Astrocyte (in vitro differentiated cells and primary cell): ENCODE measurements at regions not wholly inside any gene's neighbourhood (a gene's known extent, or its start where the extent isn't known, plus 50 kb on each side); places are given as distances from the start of the nearest gene placed in this dataset.

Source experiments
- DNase-seq: peaks from one replicate; pipeline ENCODE4 v3.0.0-alpha.2; 2010; ENCODE audit warnings: low read depth
- FAIRE-seq: peaks from 2 replicates; lab custom pipeline; 2011; peaks lifted over from hg19 to GRCh38; lab: Jason Lieb, UNC
- H2AFZ ChIP-seq: 2 replicates; pipeline ENCODE4 v1.6.0; 2012; ENCODE audit warnings: low read depth, low read length, inconsistent platforms
- H3K27ac ChIP-seq: 2 replicates; pipeline ENCODE4 v1.5.1; 2011; ENCODE audit warnings: low read depth, low read length, inconsistent platforms
- H3K27me3 ChIP-seq: 2 replicates; pipeline ENCODE4 v1.6.0; 2011; ENCODE audit warnings: low read length, inconsistent platforms; ENCODE audit not compliant: insufficient read depth
- H3K36me3 ChIP-seq: 2 replicates; pipeline ENCODE4 v1.5.1; 2011; ENCODE audit warnings: low read length, inconsistent platforms; ENCODE audit not compliant: insufficient read depth
- H3K4me1 ChIP-seq: 2 replicates; pipeline ENCODE4 v1.5.1; 2011; ENCODE audit warnings: low read length, inconsistent platforms; ENCODE audit not compliant: insufficient read depth
- H3K4me2 ChIP-seq: 2 replicates; pipeline ENCODE4 v1.6.0; 2012; ENCODE audit warnings: low read length, inconsistent platforms
- H3K4me3 ChIP-seq: 2 replicates; pipeline ENCODE4 v1.5.1; 2011; ENCODE audit warnings: low read depth, mild to moderate bottlenecking, low read length, inconsistent platforms; ENCODE audit not compliant: insufficient read depth
- H3K79me2 ChIP-seq: 2 replicates; pipeline ENCODE4 v1.6.0; 2012; ENCODE audit warnings: mild to moderate bottlenecking, low read length, inconsistent platforms; ENCODE audit not compliant: insufficient read depth
- H3K9ac ChIP-seq: 2 replicates; pipeline ENCODE4 v1.6.0; 2012; ENCODE audit warnings: mild to moderate bottlenecking, low read length, inconsistent platforms
- H3K9me3 ChIP-seq: 2 replicates; pipeline ENCODE4 v1.5.1; 2012; ENCODE audit warnings: low read depth, mild to moderate bottlenecking, low read length, inconsistent platforms; ENCODE audit not compliant: insufficient read depth
- H4K20me1 ChIP-seq: 2 replicates; pipeline ENCODE4 v1.6.0; 2012; ENCODE audit warnings: low read length, inconsistent platforms; ENCODE audit not compliant: insufficient read depth
- H3K27ac Mint-ChIP-seq: one replicate; pipeline ENCODE4 v1.8.0; 2021; ENCODE audit warnings: mild to moderate bottlenecking, mixed read lengths; ENCODE audit not compliant: unreplicated experiment
- H3K27me3 Mint-ChIP-seq: one replicate; pipeline ENCODE4 v1.8.0; 2021; ENCODE audit warnings: low read depth, mixed read lengths; ENCODE audit not compliant: unreplicated experiment
- H3K36me3 Mint-ChIP-seq: one replicate; pipeline ENCODE4 v1.8.0; 2021; ENCODE audit warnings: low read depth, mixed read lengths; ENCODE audit not compliant: unreplicated experiment
- H3K4me1 Mint-ChIP-seq: one replicate; pipeline ENCODE4 v1.8.0; 2021; ENCODE audit warnings: low read depth, mixed read lengths; ENCODE audit not compliant: unreplicated experiment
- H3K4me3 Mint-ChIP-seq: one replicate; pipeline ENCODE4 v1.8.0; 2021; ENCODE audit warnings: mild to moderate bottlenecking, moderate library complexity, mixed read lengths; ENCODE audit not compliant: unreplicated experiment
- H3K9me3 Mint-ChIP-seq: one replicate; pipeline ENCODE4 v1.8.0; 2021; ENCODE audit warnings: mild to moderate bottlenecking, mixed read lengths; ENCODE audit not compliant: unreplicated experiment
- EZH2 ChIP-seq: IDR thresholded peaks from 2 replicates; pipeline ENCODE4 v1.6.1; 2012; ENCODE audit warnings: mild to moderate bottlenecking, low read length, inconsistent platforms; ENCODE audit not compliant: insufficient read depth
- TF ChIP-seq, protein P1 (sequence below): IDR thresholded peaks from 2 replicates; pipeline ENCODE4 v1.5.1; 2011; ENCODE audit warnings: low read depth, mild to moderate bottlenecking, inconsistent platforms, low read length, moderate library complexity; ENCODE audit not compliant: insufficient read depth

- no peak overlapping the region for H3K4me2 ChIP-seq
- no peaks in the 10 kb centered on the region for H3K79me2 ChIP-seq
- no peak overlapping the region for H3K4me3 ChIP-seq
- FAIRE-seq (no peak), DNase-seq (no peak)
- no peak overlapping the region for H3K27ac ChIP-seq
- no peaks in the 10 kb centered on the region for H3K36me3 ChIP-seq
- Mint-ChIP-seq H3K27me3 (peaks cover 2% of the 10 kb centered on the region), H3K4me3 (no peak overlapping the region), H3K27ac (no peak overlapping the region), H3K36me3 (no peaks in the 10 kb centered on the region), H3K4me1 (no peaks in the 10 kb centered on the region), H3K9me3 (peaks cover 5% of the 10 kb centered on the region)
- H3K27me3 ChIP-seq = no peaks in the 10 kb centered on the region
- H3K9ac ChIP-seq = no peak overlapping the region
- no peak overlapping the region for H2AFZ ChIP-seq
- no peaks in the 10 kb centered on the region for H3K9me3 ChIP-seq
- TF ChIP-seq EZH2 = no peak
- TF ChIP-seq, protein P1, sequence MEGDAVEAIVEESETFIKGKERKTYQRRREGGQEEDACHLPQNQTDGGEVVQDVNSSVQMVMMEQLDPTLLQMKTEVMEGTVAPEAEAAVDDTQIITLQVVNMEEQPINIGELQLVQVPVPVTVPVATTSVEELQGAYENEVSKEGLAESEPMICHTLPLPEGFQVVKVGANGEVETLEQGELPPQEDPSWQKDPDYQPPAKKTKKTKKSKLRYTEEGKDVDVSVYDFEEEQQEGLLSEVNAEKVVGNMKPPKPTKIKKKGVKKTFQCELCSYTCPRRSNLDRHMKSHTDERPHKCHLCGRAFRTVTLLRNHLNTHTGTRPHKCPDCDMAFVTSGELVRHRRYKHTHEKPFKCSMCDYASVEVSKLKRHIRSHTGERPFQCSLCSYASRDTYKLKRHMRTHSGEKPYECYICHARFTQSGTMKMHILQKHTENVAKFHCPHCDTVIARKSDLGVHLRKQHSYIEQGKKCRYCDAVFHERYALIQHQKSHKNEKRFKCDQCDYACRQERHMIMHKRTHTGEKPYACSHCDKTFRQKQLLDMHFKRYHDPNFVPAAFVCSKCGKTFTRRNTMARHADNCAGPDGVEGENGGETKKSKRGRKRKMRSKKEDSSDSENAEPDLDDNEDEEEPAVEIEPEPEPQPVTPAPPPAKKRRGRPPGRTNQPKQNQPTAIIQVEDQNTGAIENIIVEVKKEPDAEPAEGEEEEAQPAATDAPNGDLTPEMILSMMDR = no peak
- H3K4me1 ChIP-seq = peaks cover 5% of the 10 kb centered on the region
- H4K20me1 ChIP-seq = no peaks in the 10 kb centered on the region
Measured at GRCh38 chr13:110028311-110028710, 241.9 kb upstream of the IRS2 start.

GRCh38 chr13:110027470-110028240 is 241.3 kb upstream of the IRS2 start:
- no peak for TF ChIP-seq EZH2
- TF ChIP-seq, protein P1 = no peak
- Histone ChIP-seq H3K27me3 (no peaks in the 10 kb centered on the region), H2AFZ (no peak overlapping the region), H3K9me3 (no peaks in the 10 kb centered on the region), H3K36me3 (no peaks in the 10 kb centered on the region), H3K79me2 (no peaks in the 10 kb centered on the region), H3K4me1 (peaks cover 5% of the 10 kb centered on the region), H3K4me3 (no peak overlapping the region), H4K20me1 (no peaks in the 10 kb centered on the region), H3K9ac (no peak overlapping the region), H3K27ac (no peak overlapping the region), H3K4me2 (no peak overlapping the region)
- DNase-seq = no peak
- no peak for FAIRE-seq
- peaks cover 2% of the 10 kb centered on the region for H3K27me3 Mint-ChIP-seq
- no peak overlapping the region for H3K4me3 Mint-ChIP-seq
- no peaks in the 10 kb centered on the region for H3K36me3 Mint-ChIP-seq
- H3K27ac Mint-ChIP-seq = no peak overlapping the region
- H3K9me3 Mint-ChIP-seq = peaks cover 5% of the 10 kb centered on the region
- no peaks in the 10 kb centered on the region for H3K4me1 Mint-ChIP-seq

DNA sequence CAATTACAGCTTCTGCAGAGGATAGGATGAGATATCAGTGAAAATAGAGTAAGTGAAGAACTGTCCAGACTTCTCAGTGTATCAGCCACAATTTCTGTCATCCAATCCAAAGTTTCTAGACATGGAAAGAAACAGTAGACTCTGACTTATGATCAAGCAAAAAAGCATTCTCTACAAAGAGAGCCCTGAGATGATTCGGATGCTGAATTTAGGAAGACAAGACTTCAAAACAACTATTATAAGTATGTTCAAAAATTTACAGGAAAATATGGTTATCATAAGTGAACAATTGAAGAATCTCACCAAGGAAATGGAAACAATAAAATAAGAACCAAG is 238.2 kb upstream of the IRS2 start:
- no peaks in the 10 kb centered on the region for H3K27me3 ChIP-seq
- Mint-ChIP-seq H3K36me3 (peaks cover 2% of the 10 kb centered on the region), H3K9me3 (peaks cover 8% of the 10 kb centered on the region), H3K4me3 (no peak overlapping the region), H3K27me3 (no peaks in the 10 kb centered on the region), H3K27ac (no peak overlapping the region), H3K4me1 (peaks cover 4% of the 10 kb centered on the region)
- H3K4me2 ChIP-seq = no peak overlapping the region
- H3K4me3 ChIP-seq = no peak overlapping the region
- no peak for TF ChIP-seq EZH2
- TF ChIP-seq, protein P1 = no peak
- DNase-seq (no peak), FAIRE-seq (no peak)
- peaks cover 5% of the 10 kb centered on the region for H3K4me1 ChIP-seq
- H3K79me2 ChIP-seq = no peaks in the 10 kb centered on the region
- peak overlapping the region; percentile 38 for H2AFZ ChIP-seq
- no peak overlapping the region for H3K27ac ChIP-seq
- no peaks in the 10 kb centered on the region for H4K20me1 ChIP-seq
- H3K9me3 ChIP-seq = no peaks in the 10 kb centered on the region
- no peak overlapping the region for H3K9ac ChIP-seq
- H3K36me3 ChIP-seq = no peaks in the 10 kb centered on the region
